Panc1 (cell line): ENCODE measurements at regions not wholly inside any gene's neighbourhood (a gene's known extent, or its start where the extent isn't known, plus 50 kb on each side); places are given as distances from the start of the nearest gene placed in this dataset.

Experiments used
- ATAC-seq: fragments of 200-7000 bp; cut with Tn5 transposase; 2 replicates; pipeline ENCODE4 v1.9.1; 2020; ENCODE audit warnings: mild to moderate bottlenecking, moderate library complexity
- BruUV-seq: library from RNA; stranded (reverse); fragments of 400-500 nt; replicated peaks from 2 replicates; lab custom pipeline; 2021; lab: Mats Ljungman, UMichigan
- CTCF ChIA-PET: fragments of 300-600 bp; sonication (Branson Sonifier 250); formaldehyde crosslinking; loops from one replicate; lab custom pipeline; 2022; ENCODE audit warnings: antibody characterized with exemption; lab: Charles Lee
- POLR2A ChIA-PET: fragments of 300-600 bp; sonication (Branson Sonifier 250); formaldehyde crosslinking; loops from one replicate; lab custom pipeline; 2022; ENCODE audit warnings: antibody characterized with exemption; lab: Charles Lee
- DNase-seq: peaks from one replicate; pipeline ENCODE4 v3.0.0-alpha.2; 2010; ENCODE audit warnings: low read depth, low spot score
- H3K27ac ChIP-seq: 2 replicates; pipeline ENCODE4 v1.5.1; 2011; ENCODE audit warnings: mild to moderate bottlenecking, low read length, inconsistent platforms
- H3K27me3 ChIP-seq: fragments of 200-500 bp; sonication (Bioruptor generic); 2 replicates; pipeline ENCODE4 v1.6.0; 2014; ENCODE audit warnings: low read length, inconsistent platforms; ENCODE audit not compliant: control insufficient read depth, insufficient read depth
- H3K36me3 ChIP-seq: fragments of 200-500 bp; sonication (Bioruptor generic); 2 replicates; pipeline ENCODE4 v1.5.1; 2014; ENCODE audit warnings: inconsistent platforms, mild to moderate bottlenecking, low read length, moderate library complexity; ENCODE audit not compliant: control insufficient read depth, insufficient read depth
- H3K4me1 ChIP-seq: 2 replicates; pipeline ENCODE4 v1.5.1; 2011; ENCODE audit warnings: inconsistent platforms, mild to moderate bottlenecking, low read length, moderate library complexity; ENCODE audit not compliant: control insufficient read depth, insufficient read depth
- H3K4me3 ChIP-seq, 2 experiments: 2 replicates each; pipeline ENCODE4 v1.5.1; 2011 to 2012; ENCODE audit warnings: low read depth in 2 of 2, low read length in 2 of 2, mild to moderate bottlenecking in 2 of 2, inconsistent platforms in 1 of 2, moderate library complexity in 1 of 2
- H3K9me3 ChIP-seq: fragments of 200-500 bp; sonication (Bioruptor generic); 2 replicates; pipeline ENCODE4 v1.5.1; 2014; ENCODE audit warnings: low read depth, mild to moderate bottlenecking, inconsistent platforms, low read length, moderate library complexity; ENCODE audit not compliant: control insufficient read depth, insufficient read depth
- CTCF ChIP-seq: fragments of 450-650 bp; IDR thresholded peaks from 2 replicates; pipeline ENCODE4 v1.5.1; 2017; ENCODE audit warnings: mild to moderate bottlenecking
- POLR2AphosphoS5 ChIP-seq: IDR thresholded peaks from 2 replicates; pipeline ENCODE4 v1.6.1; 2012; ENCODE audit warnings: mild to moderate bottlenecking, low read depth, low read length, moderate library complexity
- REST ChIP-seq, 2 experiments: IDR thresholded peaks; 2 replicates each; pipeline ENCODE4 v1.6.1; 2011 to 2012; ENCODE audit warnings: low read depth in 2 of 2, control low read depth in 1 of 2, low read length in 1 of 2, mild to moderate bottlenecking in 1 of 2, moderate library complexity in 1 of 2; ENCODE audit not compliant: insufficient read depth in 1 of 2
- SIN3A ChIP-seq: IDR thresholded peaks from 2 replicates; pipeline ENCODE4 v1.6.1; 2012; ENCODE audit warnings: low read depth, mild to moderate bottlenecking, low read length, moderate library complexity, borderline replicate concordance; ENCODE audit not compliant: insufficient read depth
- TCF7L2 ChIP-seq: IDR thresholded peaks from 2 replicates; pipeline ENCODE4 v1.6.1; 2011; ENCODE audit warnings: mild to moderate bottlenecking, low read depth, low read length, inconsistent platforms
- in situ Hi-C: cut with HindIII; loops from 2 replicates; pipeline ENCODE4 v1.10.0; 2016; ENCODE audit warnings: low sequenced_read_pairs, low pct_unique_long_range_greater_than_20kb
- intact Hi-C: fragments of 100-400 bp; cut with micrococcal nuclease; formaldehyde crosslinking; loops from one replicate; pipeline ENCODE4 v1.10.0; 2022; ENCODE audit not compliant: unreplicated experiment

DNA sequence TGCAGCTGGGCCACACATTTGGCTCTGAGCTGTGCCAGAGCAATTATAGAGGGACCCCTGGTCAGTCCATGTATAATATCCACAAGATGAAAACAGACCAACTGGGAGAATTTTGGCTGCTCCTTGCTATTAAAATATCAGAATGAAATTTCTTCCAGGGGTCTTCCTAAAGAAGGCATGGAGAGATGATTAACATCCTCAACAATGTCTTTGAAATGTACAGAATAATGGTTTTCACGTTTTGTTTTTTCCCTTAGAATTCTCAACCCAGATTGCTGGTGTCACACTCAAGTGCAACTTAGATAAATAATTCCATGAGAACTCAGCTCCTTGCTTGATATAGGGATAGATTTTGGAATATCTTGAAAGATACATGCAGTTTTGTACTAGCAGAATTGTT is 148.3 kb upstream of the SLC24A2 start:
- no TSS peak for BruUV-seq
- intact Hi-C loops, result no loop called here
- Histone ChIP-seq H3K27ac (no peak overlapping the region), H3K27me3 (no peaks in the 10 kb centered on the region), H3K4me1 (no peaks in the 10 kb centered on the region), H3K4me3 (no peak overlapping the region), H3K36me3 (no peaks in the 10 kb centered on the region), H3K9me3 (no peaks in the 10 kb centered on the region)
- in situ Hi-C loops, result no loop called here
- CTCF ChIA-PET, result no interaction called here
- ATAC-seq (no peak), DNase-seq (no peak)
- TF ChIP-seq SIN3A, result no peak
- no peak for TF ChIP-seq REST (IDR thresholded peaks at IDR 0.05; ENCODE audit: insufficient read depth in 1 of 2, low read depth in 2 of 2, low read length in 1 of 2)
- TF ChIP-seq TCF7L2, result no peak
- no peak for TF ChIP-seq POLR2AphosphoS5
- no peak for TF ChIP-seq CTCF
- POLR2A ChIA-PET, result no interaction called here

DNA sequence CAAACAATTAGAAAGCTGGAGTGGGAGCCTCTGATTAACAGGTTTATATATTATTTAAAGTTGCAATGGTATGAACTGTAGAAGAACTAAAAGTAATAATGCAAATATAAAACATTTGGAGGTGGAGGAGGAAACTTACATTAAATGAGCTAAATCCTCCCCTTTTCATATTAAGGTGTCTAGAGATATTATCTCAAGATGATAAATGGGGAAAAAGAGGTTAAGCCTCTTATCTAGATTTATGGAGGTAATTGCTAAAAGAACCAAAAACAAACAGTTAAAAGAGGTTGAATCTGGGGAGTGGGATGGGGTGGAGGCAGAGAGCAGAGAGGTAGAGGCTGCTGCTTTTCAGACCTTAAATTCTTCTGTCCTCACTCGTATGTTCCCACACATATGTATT is 147.8 kb upstream of the SLC24A2 start:
- intact Hi-C loops, result no loop called here
- Histone ChIP-seq H3K27ac (no peak overlapping the region), H3K36me3 (no peaks in the 10 kb centered on the region), H3K9me3 (no peaks in the 10 kb centered on the region), H3K27me3 (no peaks in the 10 kb centered on the region), H3K4me3 (no peak overlapping the region), H3K4me1 (no peaks in the 10 kb centered on the region)
- in situ Hi-C loops, result no loop called here
- no peak for DNase-seq
- TF ChIP-seq POLR2AphosphoS5 (no peak), TCF7L2 (no peak), SIN3A (no peak), REST (IDR thresholded peaks at IDR 0.05; ENCODE audit: insufficient read depth in 1 of 2, low read depth in 2 of 2, low read length in 1 of 2) (no peak), CTCF (no peak)
- ChIA-PET CTCF (no interaction called here), POLR2A (no interaction called here)
- BruUV-seq, result no TSS peak
- ATAC-seq, result no peak
